ENCODE measurements at regions not wholly inside any gene's neighbourhood (a gene's known extent, or its start where the extent isn't known, plus 50 kb on each side); places are given as distances from the start of the nearest gene placed in this dataset.

DNA sequence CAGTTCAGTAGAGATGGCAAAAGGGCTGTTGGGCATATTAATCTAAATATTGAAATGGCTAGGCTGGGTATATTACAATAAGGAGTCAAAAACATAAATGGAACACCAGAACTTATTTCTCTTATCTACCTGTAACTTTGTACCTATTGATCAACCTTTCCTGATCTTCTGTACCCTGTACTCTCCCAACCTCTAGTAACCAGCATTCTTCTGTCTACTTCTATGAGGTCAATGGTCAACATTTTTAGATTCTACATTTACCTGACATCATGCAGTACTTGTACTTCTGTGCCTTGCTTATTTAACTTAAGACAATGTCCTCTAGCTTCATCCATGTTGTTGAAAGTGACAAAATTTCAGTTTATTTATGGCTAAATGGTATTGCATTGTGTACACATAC is 467.3 kb downstream of the TAF11L14 start:
- DNase-seq (ENCODE audit: low read depth, low spot score), result no peak

DNA sequence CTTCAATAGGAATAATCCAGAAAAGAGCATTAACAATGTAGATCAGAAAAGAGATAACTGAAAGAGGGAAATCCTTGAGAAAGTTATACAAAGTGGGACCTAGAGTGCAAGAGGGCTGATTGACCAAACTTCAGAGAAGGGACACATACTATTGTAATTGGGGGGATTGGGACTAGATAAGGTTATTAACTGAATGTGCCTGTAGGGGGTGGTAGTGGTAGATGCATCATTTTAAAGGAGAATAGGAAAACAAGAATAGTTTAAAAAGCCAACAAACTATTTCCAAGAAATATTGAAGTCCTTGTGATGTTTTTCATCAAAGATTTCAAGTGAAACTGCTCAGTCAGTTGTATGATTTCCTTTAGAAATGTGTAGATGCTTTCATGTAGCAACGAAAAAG is 468.5 kb downstream of the TAF11L14 start:
- DNase-seq (ENCODE audit: low read depth, low spot score), result no peak

DNA sequence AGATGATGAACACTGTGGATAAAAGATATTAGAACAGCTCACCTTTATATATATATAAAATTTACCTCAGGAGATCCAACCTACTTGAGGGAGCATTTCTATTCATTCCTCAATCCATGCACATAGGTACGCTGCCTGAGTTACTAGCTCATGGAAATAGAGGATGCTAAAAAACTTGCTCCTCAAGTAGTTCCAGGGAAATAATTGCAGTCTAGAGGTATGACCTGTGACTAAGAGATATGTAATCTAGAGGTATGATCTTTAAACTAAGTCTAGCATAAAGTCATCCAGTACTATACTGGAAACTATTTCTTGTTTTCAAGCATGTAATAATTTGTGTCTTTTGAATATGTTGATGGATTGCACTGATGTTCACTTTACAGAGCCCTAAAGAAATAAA is 471.2 kb downstream of the TAF11L14 start:
- no peak for DNase-seq (ENCODE audit: low read depth, low spot score)

DNA sequence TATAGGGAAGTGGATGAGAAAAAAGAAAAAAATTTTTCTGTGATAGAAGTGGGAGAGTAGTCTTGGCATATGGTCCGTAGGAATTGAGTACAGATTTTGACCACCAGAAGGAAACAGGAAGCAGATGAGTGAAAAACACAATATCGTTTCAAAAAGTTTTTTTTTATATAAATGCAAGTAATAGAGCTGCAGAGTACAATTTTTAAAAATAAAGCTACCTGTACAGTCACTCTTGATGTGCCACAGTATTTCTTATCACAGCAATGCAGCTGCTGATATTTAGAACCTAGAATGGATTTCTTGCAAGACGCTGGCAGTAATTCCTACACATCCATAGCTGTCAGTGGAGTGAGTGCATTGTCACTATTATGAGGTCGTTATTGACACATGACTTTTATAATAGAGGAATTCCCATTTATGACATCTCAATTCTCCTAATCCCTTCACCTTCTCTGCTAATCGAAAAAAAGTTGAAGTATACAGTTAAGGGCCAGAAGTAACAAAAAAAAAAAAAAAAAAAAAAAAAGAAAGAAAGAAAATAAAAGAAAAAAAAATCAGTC is 477.7 kb downstream of the TAF11L14 start:
- DNase-seq (ENCODE audit: low read depth, low spot score), result no peak

GRCh38 chr5:18113721-18114120 is 479.5 kb downstream of the TAF11L14 start:
- peak; percentile 53 for DNase-seq (ENCODE audit: low read depth, low spot score)

DNA sequence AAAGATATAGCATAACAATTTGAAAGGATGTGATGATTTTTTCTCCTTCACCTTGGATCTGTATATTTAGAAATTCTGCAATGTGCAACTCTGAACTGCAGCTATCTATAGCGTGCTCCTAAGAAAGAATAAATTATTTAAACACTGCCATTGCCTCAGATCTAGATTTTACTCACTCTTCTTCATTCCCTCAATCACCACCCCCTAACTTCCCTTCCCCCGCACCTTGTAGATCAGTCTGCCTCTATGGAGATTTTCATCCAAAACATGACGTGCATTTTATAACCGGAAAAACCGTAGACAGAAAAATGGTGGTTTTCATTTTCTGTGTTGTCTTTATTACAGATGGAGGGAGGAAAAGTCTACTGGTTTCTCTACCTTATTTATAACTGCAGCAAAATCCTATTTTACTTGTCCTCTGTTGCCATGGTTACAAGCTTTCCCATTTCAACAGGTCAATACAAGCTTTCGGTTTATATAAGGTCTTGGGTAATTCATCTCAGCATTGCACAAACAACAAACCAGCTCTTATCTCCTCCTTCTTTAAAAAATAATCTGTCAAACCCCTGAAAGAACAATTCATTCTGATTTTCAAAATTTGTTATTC is 480.0 kb downstream of the TAF11L14 start:
- DNase-seq (ENCODE audit: low read depth, low spot score), result no peak

DNA sequence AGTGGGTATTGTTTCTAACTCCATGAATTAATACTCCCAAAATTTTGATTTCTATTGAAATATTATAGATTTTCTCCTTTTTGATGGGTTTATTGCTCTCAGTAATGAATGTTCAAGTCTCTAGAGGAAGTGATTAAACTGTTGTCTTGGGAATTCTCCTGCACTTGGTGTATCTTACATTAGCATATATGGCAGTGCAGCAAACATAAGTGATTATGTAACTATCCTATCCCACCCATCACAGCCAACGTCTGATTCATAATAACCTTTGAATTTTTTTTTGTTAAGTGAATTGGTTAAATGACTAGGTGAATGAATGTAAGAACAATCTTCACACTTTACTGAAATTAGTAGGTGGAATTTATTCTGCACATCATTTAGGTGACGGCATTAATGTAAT is 483.7 kb downstream of the TAF11L14 start:
- DNase-seq (ENCODE audit: low read depth, low spot score), result no peak

DNA sequence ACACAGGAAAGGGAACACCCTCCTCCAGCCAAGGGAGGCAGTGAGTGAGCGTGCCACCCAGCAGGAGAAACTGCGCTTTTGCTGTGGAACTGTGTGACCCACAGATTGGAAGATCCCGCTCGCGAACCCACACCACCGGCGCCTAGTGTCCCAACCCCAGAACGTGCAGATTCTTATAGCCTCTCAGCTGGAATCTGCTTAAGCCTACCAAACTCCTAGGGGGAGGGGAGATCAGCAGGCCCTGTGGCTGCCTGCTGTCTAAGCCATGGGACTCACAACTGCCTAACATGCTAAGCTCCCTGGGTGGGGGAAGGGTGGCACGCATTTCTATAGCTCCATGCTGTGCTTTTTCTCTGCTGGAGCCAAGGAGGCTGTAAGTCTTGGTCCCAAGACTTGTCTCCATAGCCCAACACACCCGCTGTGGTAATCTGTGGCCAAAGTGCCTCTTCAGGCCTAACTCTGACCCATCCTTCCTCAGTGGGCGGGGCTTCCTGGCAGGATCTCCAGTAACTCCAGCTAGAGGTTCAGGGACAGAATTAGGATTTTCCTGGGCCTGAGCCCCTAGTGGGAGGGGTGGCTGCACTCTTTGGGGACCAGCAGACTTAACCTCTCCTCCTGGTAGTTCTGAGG is 485.0 kb downstream of the TAF11L14 start:
- no peak for DNase-seq (ENCODE audit: low read depth, low spot score)

- no peak for DNase-seq (ENCODE audit: low read depth, low spot score)
Measured at GRCh38 chr5:18141222-18141621, 507.0 kb downstream of the TAF11L14 start.

DNA sequence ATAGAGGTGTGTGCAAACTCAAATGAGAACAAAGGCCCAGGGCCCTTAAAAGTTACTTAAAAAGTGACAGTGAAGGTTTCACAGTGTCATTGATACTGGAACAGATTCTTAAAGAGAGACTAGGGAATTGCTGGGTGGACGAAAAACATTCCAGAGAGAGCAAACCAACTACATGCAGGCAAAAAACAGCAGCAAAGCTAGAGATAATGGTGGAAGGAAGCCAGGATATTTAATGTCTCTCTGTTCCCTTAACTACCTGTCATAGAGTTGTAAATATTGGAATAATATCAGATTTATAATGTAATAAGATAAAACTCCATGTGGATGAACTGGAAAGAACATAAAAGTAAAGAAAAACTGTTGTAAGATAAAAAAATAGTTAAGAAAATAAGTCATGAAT is 508.6 kb downstream of the TAF11L14 start:
- no peak for DNase-seq (ENCODE audit: low read depth, low spot score)

- no peak for DNase-seq (ENCODE audit: low read depth, low spot score)
Measured at GRCh38 chr5:18152671-18153070, 518.4 kb downstream of the TAF11L14 start.

GRCh38 chr5:18158166-18158565 is 523.9 kb downstream of the TAF11L14 start:
- DNase-seq (ENCODE audit: low read depth, low spot score), result no peak

GRCh38 chr5:18159331-18159730 is 525.1 kb downstream of the TAF11L14 start:
- no peak for DNase-seq (ENCODE audit: low read depth, low spot score)

GRCh38 chr5:18171684-18172083 is 537.4 kb downstream of the TAF11L14 start:
- DNase-seq (ENCODE audit: low read depth, low spot score), result no peak

- DNase-seq (ENCODE audit: low read depth, low spot score), result no peak
Measured at GRCh38 chr5:18179579-18179978, 545.3 kb downstream of the TAF11L14 start.

DNA sequence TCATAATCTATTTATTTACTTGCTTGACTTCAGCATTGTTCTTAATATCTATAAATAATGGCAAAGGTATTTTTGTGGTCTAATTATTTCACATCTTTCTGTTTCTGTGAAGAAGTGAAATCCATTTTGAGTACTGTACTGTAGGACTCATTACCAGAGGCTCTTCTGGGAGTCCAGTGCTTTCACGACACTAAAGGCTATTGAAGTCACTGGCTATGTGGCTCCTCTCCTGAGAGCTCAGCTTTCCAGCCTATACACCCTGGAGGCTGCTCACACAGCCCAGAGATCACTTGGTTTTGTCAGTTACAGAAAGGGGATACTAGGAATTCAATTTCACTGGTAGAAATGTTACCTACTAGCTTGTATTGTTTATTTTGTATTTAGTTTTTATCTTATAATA is 547.3 kb downstream of the TAF11L14 start:
- no peak for DNase-seq (ENCODE audit: low read depth, low spot score)

GRCh38 chr5:18195910-18196309 is 561.6 kb downstream of the TAF11L14 start:
- DNase-seq (ENCODE audit: low read depth, low spot score), result no peak

GRCh38 chr5:18197734-18198133 is 563.5 kb downstream of the TAF11L14 start:
- DNase-seq (ENCODE audit: low read depth, low spot score), result no peak

DNA sequence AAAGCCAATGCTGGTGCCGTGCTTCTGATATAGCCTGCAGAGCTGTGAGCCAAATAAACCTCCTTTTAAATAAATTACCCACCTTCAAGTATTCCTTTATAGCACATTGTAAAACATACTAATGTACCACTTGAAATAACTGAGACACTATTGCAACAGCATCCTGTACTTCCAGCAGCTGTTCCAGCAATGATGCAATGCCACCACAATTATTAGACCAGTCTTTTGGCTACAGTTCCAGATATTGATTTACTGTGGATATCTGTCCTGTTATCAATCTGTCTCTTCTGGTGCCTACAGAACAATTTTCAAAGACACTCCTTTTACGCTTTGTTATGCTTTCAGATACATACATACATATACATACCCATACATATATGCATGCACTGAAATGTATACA is 567.9 kb downstream of the TAF11L14 start:
- DNase-seq (ENCODE audit: low read depth, low spot score), result no peak

- no peak for DNase-seq (ENCODE audit: low read depth, low spot score)
Measured at GRCh38 chr5:18203296-18203695, 569.0 kb downstream of the TAF11L14 start.

- DNase-seq (ENCODE audit: low read depth, low spot score), result no peak
Measured at GRCh38 chr5:18213666-18214065, 579.4 kb downstream of the TAF11L14 start.

DNA sequence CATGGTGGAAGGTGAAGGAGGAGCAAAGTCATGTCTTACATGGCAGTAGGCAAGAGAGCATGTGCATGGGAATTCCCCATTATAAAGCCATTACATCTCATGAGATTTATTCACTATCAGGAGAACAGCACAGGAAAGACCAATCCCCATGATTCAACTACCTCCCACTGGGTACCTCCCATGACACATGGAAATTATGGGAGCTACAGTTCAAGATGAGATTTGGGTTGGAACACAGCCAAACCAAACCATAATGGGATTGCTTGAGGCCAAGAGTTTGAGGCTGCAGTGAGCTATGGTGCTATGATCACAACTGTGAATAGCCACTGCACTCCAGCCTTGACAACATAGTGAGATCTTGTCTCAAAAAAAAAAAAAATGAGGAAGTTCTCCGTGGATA is 581.8 kb downstream of the TAF11L14 start:
- DNase-seq (ENCODE audit: low read depth, low spot score), result no peak

DNA sequence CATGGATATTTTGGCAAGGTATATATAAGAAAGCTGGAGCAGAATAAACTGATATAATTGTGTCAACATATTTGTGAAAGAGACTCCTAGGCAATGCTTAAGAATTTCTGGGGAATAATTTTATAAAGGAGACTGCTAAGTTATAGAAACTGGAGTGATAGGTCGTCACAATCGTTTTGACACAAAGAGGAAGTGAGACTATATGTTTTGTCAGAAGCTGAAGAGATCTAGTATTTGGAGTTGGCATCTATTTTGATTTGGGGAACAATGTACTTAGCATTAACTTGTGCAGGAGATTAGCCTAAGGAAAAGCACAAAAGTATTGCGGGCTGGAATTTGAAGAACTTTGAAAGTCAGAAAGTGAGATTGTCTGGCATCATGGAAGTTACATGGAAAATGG is 582.5 kb downstream of the TAF11L14 start:
- no peak for DNase-seq (ENCODE audit: low read depth, low spot score)

DNA sequence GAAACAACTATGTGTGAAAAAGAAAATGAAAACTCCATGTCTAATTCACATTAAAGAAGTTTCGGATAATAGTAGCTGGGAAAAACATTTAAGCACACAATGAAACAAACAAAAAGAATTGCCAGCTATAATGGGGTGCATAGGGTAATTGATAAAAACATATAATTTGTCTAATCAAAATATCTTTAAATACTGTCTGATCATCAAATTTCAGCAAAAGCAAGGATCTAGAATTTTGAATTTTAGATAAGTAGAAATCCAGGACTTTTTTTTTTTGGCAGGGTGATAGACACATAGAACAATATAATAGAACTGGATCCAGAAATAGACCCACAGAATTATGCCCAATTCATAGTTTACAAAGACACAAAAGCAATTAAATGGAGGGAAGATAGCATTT is 585.0 kb downstream of the TAF11L14 start:
- DNase-seq (ENCODE audit: low read depth, low spot score), result no peak
